ENCODE measurements at regions not wholly inside any gene's neighbourhood (a gene's known extent, or its start where the extent isn't known, plus 50 kb on each side); places are given as distances from the start of the nearest gene placed in this dataset.

DNA sequence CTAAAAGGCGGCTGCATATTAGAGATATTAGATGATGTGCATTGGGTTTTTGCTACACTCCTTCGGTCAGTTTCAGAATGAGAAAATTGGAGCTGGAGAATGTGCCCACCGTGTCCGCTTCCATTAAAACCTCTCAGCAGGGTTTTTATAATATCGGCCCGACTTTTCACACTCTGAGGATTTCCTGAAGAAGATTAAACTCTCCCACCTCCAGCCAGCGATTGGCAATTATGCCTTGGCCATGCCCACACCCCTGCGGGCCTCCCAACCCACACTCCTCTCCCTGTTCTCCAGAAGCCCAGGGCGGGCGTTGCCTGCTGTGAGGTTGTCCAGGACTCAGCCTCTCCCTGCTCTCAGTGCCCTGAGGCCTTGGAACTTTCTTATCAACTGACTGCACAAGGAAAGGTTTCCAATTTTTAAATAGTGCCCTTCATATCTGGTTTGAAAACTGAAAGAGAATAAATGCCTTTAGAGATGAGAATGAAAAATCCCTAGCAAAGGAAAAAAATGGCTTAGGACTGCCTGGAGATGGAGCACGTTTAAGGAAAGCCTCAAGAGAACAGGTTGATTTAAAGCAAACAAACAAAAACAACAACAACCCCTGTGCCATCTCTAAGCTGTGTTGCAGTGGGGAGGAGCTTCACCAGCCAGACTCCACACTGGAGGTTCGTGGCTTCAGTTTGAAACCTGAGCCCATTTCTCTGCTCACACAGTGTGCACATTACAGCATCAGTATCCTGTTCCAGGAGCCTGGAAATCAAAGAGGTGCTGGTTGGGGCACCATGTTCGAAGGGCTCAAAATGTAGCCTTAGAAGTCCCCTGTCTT, 292.9 kb downstream of the NSG2 start:
- DNase-seq = no peak

- no peak for DNase-seq
Observed at GRCh38 chr5:174339130-174339529, 293.6 kb downstream of the NSG2 start.

GRCh38 chr5:174340226-174340625, 294.7 kb downstream of the NSG2 start:
- no peak for DNase-seq

GRCh38 chr5:174342696-174343095, 297.2 kb downstream of the NSG2 start:
- no peak for DNase-seq

DNA sequence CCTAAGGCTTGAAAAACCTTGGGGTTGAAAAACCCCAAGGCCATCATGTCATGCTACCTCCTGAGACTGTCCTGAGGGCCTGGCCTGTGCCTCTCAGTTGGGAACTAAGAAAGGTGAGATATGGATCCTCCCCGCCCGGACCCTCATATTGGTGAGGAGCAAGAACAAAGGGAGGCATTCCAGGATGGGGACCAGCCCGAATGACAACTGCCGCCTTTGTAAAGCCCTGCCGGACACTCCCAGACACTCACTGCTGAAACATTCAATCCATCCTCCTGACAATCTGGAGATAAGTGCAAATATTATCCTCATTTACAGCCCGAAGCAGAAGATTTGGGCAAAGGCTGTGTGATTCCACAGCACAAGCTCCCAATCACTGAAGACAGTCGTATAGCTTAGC, 298.3 kb downstream of the NSG2 start:
- DNase-seq = no peak

DNA sequence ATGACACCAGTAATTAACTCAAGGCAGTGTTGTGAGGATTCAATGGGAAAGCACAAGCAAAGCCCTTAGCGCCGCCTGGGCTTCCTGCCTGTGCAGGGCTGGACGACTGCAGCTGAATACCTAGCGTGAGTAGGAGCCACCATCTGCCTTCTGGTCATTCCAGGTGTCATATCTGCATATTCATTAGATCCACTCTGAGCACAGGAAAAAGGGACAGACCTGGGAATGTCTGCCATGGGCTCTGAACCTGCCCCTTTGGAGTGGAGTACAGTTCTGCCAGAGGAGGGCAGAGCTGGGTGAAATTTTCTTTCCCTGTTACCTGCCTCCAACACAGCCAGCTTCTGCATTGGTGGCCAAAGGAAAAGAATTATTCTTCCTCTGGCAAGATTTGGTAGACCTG, 298.8 kb downstream of the NSG2 start:
- peak; percentile 44 for DNase-seq

DNA sequence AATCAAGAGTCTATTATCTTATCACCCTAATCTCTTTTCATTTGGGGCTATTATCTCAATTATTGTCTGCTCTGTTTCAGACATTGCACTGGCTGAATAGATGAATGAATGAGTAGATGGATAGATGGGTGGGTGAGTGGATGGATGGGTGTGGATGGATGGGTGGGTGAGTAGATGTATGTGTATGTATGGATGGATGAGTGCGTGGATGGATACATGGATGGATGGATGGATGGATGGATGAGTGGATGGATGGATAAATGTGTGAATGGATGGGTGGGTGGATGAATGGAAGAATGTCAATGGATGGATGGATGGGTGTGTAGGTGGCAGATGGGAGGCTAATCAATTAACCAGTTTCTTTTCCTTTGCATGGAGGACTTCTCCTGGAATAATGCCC, 301.7 kb downstream of the NSG2 start:
- DNase-seq = no peak

- DNase-seq = no peak
Observed at GRCh38 chr5:174348311-174348981, 302.9 kb downstream of the NSG2 start.

- DNase-seq = no peak
Observed at GRCh38 chr5:174352681-174353080, 307.2 kb downstream of the NSG2 start.

GRCh38 chr5:174354571-174354970, 309.1 kb downstream of the NSG2 start:
- no peak for DNase-seq

- DNase-seq = no peak
Observed at GRCh38 chr5:174355208-174355612, 309.7 kb downstream of the NSG2 start.

DNA sequence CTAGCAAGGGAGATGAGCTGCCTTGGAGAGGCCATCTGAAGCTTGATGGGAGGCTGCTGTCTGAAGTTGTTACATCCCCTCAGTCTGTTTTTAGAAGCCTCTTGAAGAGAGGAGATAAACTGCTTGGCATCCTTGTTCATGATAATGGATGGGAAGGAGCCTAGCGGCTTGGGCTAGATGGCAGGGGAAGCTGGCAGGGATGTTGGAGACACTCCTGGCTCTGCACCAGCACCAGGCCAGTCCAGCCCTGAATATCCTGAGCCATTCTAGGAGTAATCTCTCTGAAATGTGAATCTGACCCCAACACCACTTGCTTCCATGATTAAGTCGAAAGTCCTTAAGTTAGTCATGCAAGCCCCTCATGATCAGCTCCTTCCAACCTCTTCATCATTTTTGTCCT, 310.5 kb downstream of the NSG2 start:
- no peak for DNase-seq

DNA sequence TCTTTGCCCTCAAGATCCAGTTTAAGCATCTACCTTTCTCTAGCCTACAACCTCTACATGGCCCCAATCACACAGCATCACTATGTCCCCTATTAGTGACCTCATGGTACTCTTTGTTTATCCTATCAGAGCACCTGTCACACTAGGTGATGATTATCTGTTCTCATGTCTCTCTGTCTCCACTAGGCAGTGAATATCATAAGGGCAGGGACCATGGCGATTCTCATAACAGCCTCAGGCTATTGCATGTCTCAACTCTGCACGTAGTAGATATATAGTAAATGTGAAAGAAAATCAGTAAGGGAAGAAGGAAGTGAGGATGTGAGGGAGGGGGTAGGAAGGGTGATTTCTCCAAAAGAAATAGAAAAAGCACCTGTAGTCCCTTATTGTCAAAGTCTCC, 311.0 kb downstream of the NSG2 start:
- DNase-seq = no peak

DNA sequence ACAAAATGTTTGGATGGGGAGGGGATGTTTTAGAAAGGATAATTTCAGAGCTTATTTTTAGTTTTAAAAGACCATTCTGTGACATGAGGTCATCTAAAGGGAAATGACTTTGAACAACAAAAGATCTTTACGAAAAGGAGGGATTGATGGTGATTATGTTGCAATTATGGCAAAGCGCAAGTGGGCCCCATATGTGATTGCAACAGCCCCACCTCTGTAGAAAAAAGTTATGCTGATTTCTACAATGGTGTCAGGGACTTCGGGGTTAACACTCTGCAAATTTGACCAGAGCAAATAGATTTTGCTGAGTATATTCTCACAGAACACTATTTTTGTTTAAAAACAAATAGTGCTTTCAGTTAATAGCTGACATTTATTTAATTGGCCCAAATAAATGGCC, 312.8 kb downstream of the NSG2 start:
- no peak for DNase-seq

GRCh38 chr5:174359071-174359470, 313.6 kb downstream of the NSG2 start:
- no peak for DNase-seq

GRCh38 chr5:174362514-174362913, 317.0 kb downstream of the NSG2 start:
- no peak for DNase-seq

- no peak for DNase-seq
Observed at GRCh38 chr5:174363934-174364333, 318.4 kb downstream of the NSG2 start.

GRCh38 chr5:174364676-174365075, 319.2 kb downstream of the NSG2 start:
- DNase-seq = no peak

DNA sequence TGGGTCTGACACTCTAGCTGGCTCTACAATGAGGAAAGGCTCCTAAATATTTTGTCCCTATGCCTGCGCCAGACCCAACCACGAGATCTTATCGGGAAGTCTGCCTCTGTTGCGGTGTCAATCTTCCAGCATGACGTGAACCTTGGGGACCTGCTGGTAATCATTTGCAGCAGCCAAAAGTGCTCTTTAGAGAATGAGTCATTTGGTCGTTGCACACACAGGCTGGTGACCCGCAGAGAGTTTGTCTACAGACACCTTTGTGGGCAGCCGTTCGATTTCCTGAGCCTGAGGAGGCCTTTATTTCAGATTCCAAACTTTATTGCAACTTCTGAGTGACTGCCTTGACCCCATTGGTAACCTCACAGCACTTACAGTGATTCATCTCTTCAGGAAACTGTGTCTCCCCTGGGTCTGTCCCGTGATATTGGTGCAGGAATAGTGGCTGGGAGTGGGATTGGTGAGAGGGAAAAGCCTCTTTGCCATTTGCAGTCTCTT, 326.1 kb downstream of the NSG2 start:
- DNase-seq = peak; percentile 22

GRCh38 chr5:174374206-174374605, 328.7 kb downstream of the NSG2 start:
- DNase-seq = no peak

GRCh38 chr5:174376056-174376455, 330.6 kb downstream of the NSG2 start:
- no peak for DNase-seq

DNA sequence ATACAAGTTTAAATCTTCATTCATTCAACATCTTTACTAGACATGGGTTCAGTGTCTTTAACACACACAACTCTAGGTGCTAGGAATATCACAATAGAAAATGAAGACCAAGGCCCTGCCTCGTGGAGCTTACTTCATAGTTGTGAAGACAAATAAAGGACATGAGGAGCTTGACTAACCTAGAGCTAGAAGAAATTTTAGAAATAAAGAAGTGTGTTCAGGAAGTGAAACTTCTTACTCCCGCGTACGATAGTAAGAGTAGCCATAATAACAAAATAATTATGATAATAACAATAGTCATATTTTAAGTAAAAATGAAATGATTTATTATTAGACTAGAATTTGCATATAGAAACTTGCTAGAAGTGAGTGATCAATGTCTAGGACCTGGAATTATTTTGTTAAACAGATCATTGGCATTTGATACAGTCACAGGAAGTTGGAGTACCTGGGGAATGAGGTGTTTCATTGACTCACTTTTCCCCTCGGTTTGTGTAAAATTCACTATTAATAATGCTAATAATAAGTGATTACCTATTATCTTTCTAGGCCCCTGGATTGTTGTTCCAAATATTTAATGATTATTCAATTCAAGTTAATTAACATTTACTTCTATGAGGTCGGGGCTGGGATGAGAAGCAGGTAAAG, 331.3 kb downstream of the NSG2 start:
- DNase-seq = no peak

GRCh38 chr5:174378121-174378874, 332.8 kb downstream of the NSG2 start:
- DNase-seq = no peak

Data from DMS53 (cell line).